ENCODE measurements at regions not wholly inside any gene's neighbourhood (a gene's known extent, or its start where the extent isn't known, plus 50 kb on each side); places are given as distances from the start of the nearest gene placed in this dataset.

DNA sequence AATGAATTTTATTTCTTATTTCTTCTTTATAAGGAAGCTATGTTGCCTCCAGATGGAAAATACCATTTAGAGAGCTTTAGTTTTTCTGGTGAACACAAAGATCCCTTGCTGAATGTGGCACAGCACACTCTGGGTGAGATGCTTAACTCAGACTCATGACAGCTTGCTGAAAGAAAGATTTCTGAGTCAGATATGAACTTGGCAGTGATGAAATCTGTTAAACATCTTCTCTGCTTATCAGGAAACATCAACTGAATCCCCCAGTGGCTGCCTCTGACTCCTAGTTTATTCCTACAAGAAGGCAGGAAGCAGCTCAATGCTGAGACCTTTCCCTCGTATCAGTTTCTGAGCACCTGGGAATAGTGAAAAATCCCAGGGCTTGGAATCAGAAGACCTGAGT, 162.8 kb downstream of the OSR1 start:
- DNase-seq (ENCODE audit: low spot score) (no peak), ATAC-seq (no peak), FAIRE-seq (no peak)
- POLR2A ChIA-PET, result no interaction called here
- no peaks in the 10 kb centered on the region for H3K36me3 ChIP-seq (replicated peaks in 1 of 2; ENCODE audit: control insufficient read depth in 1 of 2, insufficient read depth in 2 of 2, low read length in 2 of 2)
- H3K4me2 ChIP-seq (ENCODE audit: low read depth, low read length), result no peak overlapping the region
- H3K27me3 ChIP-seq (ENCODE audit: control insufficient read depth in 1 of 2, insufficient read depth in 2 of 2, low read length in 2 of 2), result no peaks in the 10 kb centered on the region
- no TSS peak for BruUV-seq (replicated peaks)
- H3K79me2 ChIP-seq (ENCODE audit: insufficient read depth, low read length), result no peaks in the 10 kb centered on the region
- WGBS (ENCODE audit: low lambda C conversion rate), result 21% methylated on average over 1 of the region's 1 CpG
- H3K9me3 ChIP-seq (ENCODE audit: low read length), result no peaks in the 10 kb centered on the region
- no peak overlapping the region for H3K9ac ChIP-seq (ENCODE audit: insufficient read depth, low read depth, low read length)
- intact Hi-C loops (cut with micrococcal nuclease; ENCODE audit: unreplicated experiment), result no loop called here
- TF ChIP-seq NFYB (CRISPR knock-in tag; IDR thresholded peaks at IDR 0.05), result no peak
- TF ChIP-seq MTF2 (CRISPR knock-in tag; IDR thresholded peaks at IDR 0.05; ENCODE audit: borderline replicate concordance), result no peak
- no peak for TF ChIP-seq XRCC5 (optimal IDR thresholded peaks at IDR 0.05; ENCODE audit: low read length)
- TF ChIP-seq FOXC1 (CRISPR knock-in tag; IDR thresholded peaks at IDR 0.05; ENCODE audit: borderline replicate concordance), result no peak
- no peak for TF ChIP-seq ELF4 (CRISPR knock-in tag; IDR thresholded peaks at IDR 0.05; ENCODE audit: borderline replicate concordance)
- TF ChIP-seq PHF20 (CRISPR knock-in tag; IDR thresholded peaks at IDR 0.05), result no peak
- TF ChIP-seq, protein P1, sequence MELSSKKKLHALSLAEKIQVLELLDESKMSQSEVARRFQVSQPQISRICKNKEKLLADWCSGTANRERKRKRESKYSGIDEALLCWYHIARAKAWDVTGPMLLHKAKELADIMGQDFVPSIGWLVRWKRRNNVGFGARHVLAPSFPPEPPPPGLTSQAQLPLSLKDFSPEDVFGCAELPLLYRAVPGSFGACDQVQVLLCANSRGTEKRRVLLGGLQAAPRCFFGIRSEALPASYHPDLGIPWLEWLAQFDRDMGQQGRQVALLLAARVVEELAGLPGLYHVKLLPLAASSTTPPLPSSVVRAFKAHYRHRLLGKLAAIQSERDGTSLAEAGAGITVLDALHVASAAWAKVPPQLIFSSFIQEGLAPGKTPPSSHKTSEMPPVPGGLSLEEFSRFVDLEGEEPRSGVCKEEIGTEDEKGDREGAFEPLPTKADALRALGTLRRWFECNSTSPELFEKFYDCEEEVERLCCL (CRISPR knock-in tag; IDR thresholded peaks at IDR 0.05; ENCODE audit: borderline replicate concordance), result no peak
- TF ChIP-seq, protein P2, sequence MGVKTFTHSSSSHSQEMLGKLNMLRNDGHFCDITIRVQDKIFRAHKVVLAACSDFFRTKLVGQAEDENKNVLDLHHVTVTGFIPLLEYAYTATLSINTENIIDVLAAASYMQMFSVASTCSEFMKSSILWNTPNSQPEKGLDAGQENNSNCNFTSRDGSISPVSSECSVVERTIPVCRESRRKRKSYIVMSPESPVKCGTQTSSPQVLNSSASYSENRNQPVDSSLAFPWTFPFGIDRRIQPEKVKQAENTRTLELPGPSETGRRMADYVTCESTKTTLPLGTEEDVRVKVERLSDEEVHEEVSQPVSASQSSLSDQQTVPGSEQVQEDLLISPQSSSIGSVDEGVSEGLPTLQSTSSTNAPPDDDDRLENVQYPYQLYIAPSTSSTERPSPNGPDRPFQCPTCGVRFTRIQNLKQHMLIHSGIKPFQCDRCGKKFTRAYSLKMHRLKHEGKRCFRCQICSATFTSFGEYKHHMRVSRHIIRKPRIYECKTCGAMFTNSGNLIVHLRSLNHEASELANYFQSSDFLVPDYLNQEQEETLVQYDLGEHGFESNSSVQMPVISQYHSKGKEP (CRISPR knock-in tag; IDR thresholded peaks at IDR 0.05), result no peak
- TF ChIP-seq, protein P3, sequence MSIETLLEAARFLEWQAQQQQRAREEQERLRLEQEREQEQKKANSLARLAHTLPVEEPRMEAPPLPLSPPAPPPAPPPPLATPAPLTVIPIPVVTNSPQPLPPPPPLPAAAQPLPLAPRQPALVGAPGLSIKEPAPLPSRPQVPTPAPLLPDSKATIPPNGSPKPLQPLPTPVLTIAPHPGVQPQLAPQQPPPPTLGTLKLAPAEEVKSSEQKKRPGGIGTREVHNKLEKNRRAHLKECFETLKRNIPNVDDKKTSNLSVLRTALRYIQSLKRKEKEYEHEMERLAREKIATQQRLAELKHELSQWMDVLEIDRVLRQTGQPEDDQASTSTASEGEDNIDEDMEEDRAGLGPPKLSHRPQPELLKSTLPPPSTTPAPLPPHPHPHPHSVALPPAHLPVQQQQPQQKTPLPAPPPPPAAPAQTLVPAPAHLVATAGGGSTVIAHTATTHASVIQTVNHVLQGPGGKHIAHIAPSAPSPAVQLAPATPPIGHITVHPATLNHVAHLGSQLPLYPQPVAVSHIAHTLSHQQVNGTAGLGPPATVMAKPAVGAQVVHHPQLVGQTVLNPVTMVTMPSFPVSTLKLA (IDR thresholded peaks at IDR 0.05), result no peak
- TF ChIP-seq ATF5 (CRISPR knock-in tag; IDR thresholded peaks at IDR 0.05; ENCODE audit: low read depth), result no peak
- TF ChIP-seq DBP (CRISPR knock-in tag; IDR thresholded peaks at IDR 0.05; ENCODE audit: not compliant biosample characterization), result no peak
- TF ChIP-seq SATB2 (CRISPR knock-in tag; IDR thresholded peaks at IDR 0.05), result no peak
- TF ChIP-seq NKX3-1 (CRISPR knock-in tag; IDR thresholded peaks at IDR 0.05), result no peak
- no peak for TF ChIP-seq ZNF740 (CRISPR knock-in tag; IDR thresholded peaks at IDR 0.05)
- no peak for TF ChIP-seq ZNF251 (CRISPR knock-in tag; IDR thresholded peaks at IDR 0.05)
- no peak for TF ChIP-seq HNRNPL (IDR thresholded peaks at IDR 0.05; ENCODE audit: low read depth, low read length)
- TF ChIP-seq ETV6 (CRISPR knock-in tag; conservative IDR thresholded peaks at IDR 0.05), result no peak
- no peaks in the 10 kb centered on the region for H4K20me1 ChIP-seq (ENCODE audit: insufficient read depth, low read length)
- H3K4me1 ChIP-seq (ENCODE audit: insufficient read depth, low read length), result no peaks in the 10 kb centered on the region
- no peak overlapping the region for H3K27ac ChIP-seq (ENCODE audit: extremely low read length, insufficient read depth, low read length)
- CTCF ChIA-PET (ENCODE audit: low intra/inter-chr PET ratio, low total read pairs), result no interaction called here
- no peak overlapping the region for H2AFZ ChIP-seq (ENCODE audit: low read length)
- no peak overlapping the region for H3K4me3 ChIP-seq (replicated peaks in 1 of 3; ENCODE audit: insufficient read depth in 1 of 3, low read depth in 2 of 3, low read length in 3 of 3)
- in situ Hi-C loops (cut with HindIII; ENCODE audit: extremely low pct_ligation_motif_present, low pct_unique_long_range_greater_than_20kb), result no loop called here
